ENCODE measurements at regions not wholly inside any gene's neighbourhood (a gene's known extent, or its start where the extent isn't known, plus 50 kb on each side); places are given as distances from the start of the nearest gene placed in this dataset.

GRCh38 chr3:153881201-153881600 lies 240.0 kb upstream of the ARHGEF26 start (continued):
- TF ChIP-seq ZNF473 (tag by site-specific recombination; IDR thresholded peaks at IDR 0.05) (no peak), ZBTB20 (tag by site-specific recombination; IDR thresholded peaks at IDR 0.05) (no peak)

GRCh38 chr3:153885359-153885758 lies 235.8 kb upstream of the ARHGEF26 start:
- Histone ChIP-seq H3K4me1 (ENCODE audit: control insufficient read depth, insufficient read depth, low read length) (no peaks in the 10 kb centered on the region), H3K4me3 (ENCODE audit: low read depth, low read length) (no peak overlapping the region), H3K9me3 (ENCODE audit: control insufficient read depth, insufficient read depth, low read depth, low read length) (no peaks in the 10 kb centered on the region), H3K36me3 (ENCODE audit: control insufficient read depth in 2 of 2, insufficient read depth in 1 of 2, low read length in 2 of 2) (no peaks in the 10 kb centered on the region), H3K27ac (ENCODE audit: extremely low read depth, low read depth, low read length) (no peak overlapping the region)
- ChIA-PET POLR2A (no interaction called here), CTCF (no interaction called here)
- TF ChIP-seq ZNF777 (tag by site-specific recombination; IDR thresholded peaks at IDR 0.05; ENCODE audit: borderline replicate concordance) (no peak), PATZ1 (tag by site-specific recombination; IDR thresholded peaks at IDR 0.05) (no peak), ZBTB11 (tag by site-specific recombination; conservative IDR thresholded peaks at IDR 0.05; ENCODE audit: low read depth) (no peak), ZNF518A (tag by site-specific recombination; conservative IDR thresholded peaks at IDR 0.05; ENCODE audit: low read depth) (no peak), ZNF549 (tag by site-specific recombination; IDR thresholded peaks at IDR 0.05) (no peak)

GRCh38 chr3:153889905-153890334 lies 231.3 kb upstream of the ARHGEF26 start:
- Histone ChIP-seq H3K36me3 (ENCODE audit: control insufficient read depth in 2 of 2, insufficient read depth in 1 of 2, low read length in 2 of 2) (no peaks in the 10 kb centered on the region), H3K4me1 (ENCODE audit: control insufficient read depth, insufficient read depth, low read length) (no peaks in the 10 kb centered on the region), H3K9me3 (ENCODE audit: control insufficient read depth, insufficient read depth, low read depth, low read length) (no peaks in the 10 kb centered on the region), H3K27ac (ENCODE audit: extremely low read depth, low read depth, low read length) (no peak overlapping the region), H3K4me3 (ENCODE audit: low read depth, low read length) (no peak overlapping the region)
- CTCF ChIA-PET = no interaction called here
- TF ChIP-seq ZNF292 (tag by site-specific recombination; IDR thresholded peaks at IDR 0.05; ENCODE audit: borderline replicate concordance, low read depth) = no peak
- TF ChIP-seq KLF16 (tag by site-specific recombination; IDR thresholded peaks at IDR 0.05) = no peak
- TF ChIP-seq HOXD13 (CRISPR knock-in tag; IDR thresholded peaks at IDR 0.05; ENCODE audit: borderline replicate concordance) = no peak
- TF ChIP-seq TRIM28 (IDR thresholded peaks at IDR 0.05; ENCODE audit: borderline replicate concordance, low read length) = no peak
- peak; percentile 73; the same call in 1 of the 2 replicates for TF ChIP-seq ZNF549 (tag by site-specific recombination; IDR thresholded peaks at IDR 0.05)
- POLR2A ChIA-PET = no interaction called here

Measured in HEK293 (cell line).